Activated CD8-positive, alpha-beta T cell treated with anti-CD3 and anti-CD28 coated beads for 36 hours (primary cell): ENCODE measurements at regions not wholly inside any gene's neighbourhood (a gene's known extent, or its start where the extent isn't known, plus 50 kb on each side); places are given as distances from the start of the nearest gene placed in this dataset.
A peak's percentile ranks its signal among the peaks of the same experiment; 100 is the strongest.

Source experiments
- ATAC-seq: fragments of 200-7000 bp; cut with Tn5 transposase; one replicate; pipeline ENCODE4 v1.10.0; 2021; ENCODE audit warnings: mild to moderate bottlenecking, moderate library complexity
- CTCF ChIA-PET: fragments of 350-600 bp; sonication (Branson Sonifier 250); formaldehyde crosslinking; loops from one replicate; lab custom pipeline; 2021; ENCODE audit warnings: antibody characterized with exemption; lab: Charles Lee
- POLR2A ChIA-PET: fragments of 350-600 bp; sonication (Branson Sonifier 250); formaldehyde crosslinking; loops from one replicate; lab custom pipeline; 2021; ENCODE audit warnings: antibody characterized with exemption; lab: Charles Lee
- DNase-seq: peaks from one replicate; pipeline ENCODE4 v3.0.0-alpha.2; 2020
- H3K27ac Mint-ChIP-seq: one replicate; pipeline ENCODE4 v1.8.0; 2021; ENCODE audit warnings: mild to moderate bottlenecking, mixed read lengths
- H3K27me3 Mint-ChIP-seq: one replicate; pipeline ENCODE4 v1.8.0; 2021; ENCODE audit warnings: mixed read lengths
- H3K36me3 Mint-ChIP-seq: one replicate; pipeline ENCODE4 v1.8.0; 2021; ENCODE audit warnings: low read depth, mixed read lengths
- H3K4me1 Mint-ChIP-seq: one replicate; pipeline ENCODE4 v1.8.0; 2021; ENCODE audit warnings: low read depth, mixed read lengths
- H3K4me3 Mint-ChIP-seq: one replicate; pipeline ENCODE4 v1.8.0; 2021; ENCODE audit warnings: mild to moderate bottlenecking, moderate library complexity, mixed read lengths
- H3K9me3 Mint-ChIP-seq: one replicate; pipeline ENCODE4 v1.8.0; 2021; ENCODE audit warnings: mixed read lengths
- intact Hi-C: fragments of 100-400 bp; cut with micrococcal nuclease; formaldehyde crosslinking; loops from one replicate; pipeline ENCODE4 v1.10.0; 2022
- TF ChIP-seq, protein P1 (sequence below): fragments of 200-600 bp; IDR thresholded peaks from one replicate; pipeline ENCODE4 v1.8.0; 2022; ENCODE audit warnings: antibody characterized with exemption, mild to moderate bottlenecking

DNA sequence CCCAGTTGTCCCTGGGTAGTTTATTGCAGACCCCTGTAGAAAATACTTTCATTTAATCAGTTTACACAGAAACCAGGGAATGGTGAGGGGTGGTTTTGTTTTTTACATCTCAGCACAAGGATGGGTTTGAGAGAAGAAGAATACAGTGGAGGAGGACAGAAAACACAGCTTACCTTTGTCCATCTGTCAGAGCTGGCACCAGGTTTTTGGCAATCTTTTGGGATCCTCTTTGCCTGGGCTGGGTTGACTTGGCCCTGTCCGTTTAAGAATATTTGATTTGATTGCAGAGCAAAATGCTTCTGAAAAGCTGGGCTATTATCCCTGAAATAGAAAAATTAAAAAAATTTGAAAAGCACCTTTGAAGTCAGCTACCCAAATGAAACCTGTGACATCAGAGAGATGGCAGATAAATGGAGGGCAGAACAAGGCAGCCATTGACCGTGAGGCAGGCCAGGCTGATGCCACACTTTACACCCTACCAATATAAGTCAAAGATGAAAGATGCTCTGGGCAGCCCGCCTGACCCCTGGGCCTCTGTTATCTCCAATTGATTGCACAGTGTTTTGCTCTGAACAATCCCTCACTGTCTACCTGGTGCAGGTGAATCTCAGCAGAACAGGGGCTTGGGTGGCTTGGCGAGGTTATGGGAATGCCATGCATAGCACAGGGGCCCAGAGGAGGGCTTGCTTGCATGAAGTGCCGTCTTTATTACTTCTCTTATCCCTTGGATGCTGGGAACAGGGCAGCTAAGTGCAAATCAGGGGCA lies 218.8 kb downstream of the LMX1A start:
- no peak for ATAC-seq
- peaks cover 5% of the 10 kb centered on the region for H3K27me3 Mint-ChIP-seq
- no peaks in the 10 kb centered on the region for H3K36me3 Mint-ChIP-seq
- intact Hi-C loops = no loop called here
- no peak overlapping the region for H3K4me3 Mint-ChIP-seq
- ChIA-PET POLR2A (no interaction called here), CTCF (no interaction called here)
- no peak overlapping the region for H3K27ac Mint-ChIP-seq
- DNase-seq = no peak
- no peaks in the 10 kb centered on the region for H3K9me3 Mint-ChIP-seq
- TF ChIP-seq, protein P1, sequence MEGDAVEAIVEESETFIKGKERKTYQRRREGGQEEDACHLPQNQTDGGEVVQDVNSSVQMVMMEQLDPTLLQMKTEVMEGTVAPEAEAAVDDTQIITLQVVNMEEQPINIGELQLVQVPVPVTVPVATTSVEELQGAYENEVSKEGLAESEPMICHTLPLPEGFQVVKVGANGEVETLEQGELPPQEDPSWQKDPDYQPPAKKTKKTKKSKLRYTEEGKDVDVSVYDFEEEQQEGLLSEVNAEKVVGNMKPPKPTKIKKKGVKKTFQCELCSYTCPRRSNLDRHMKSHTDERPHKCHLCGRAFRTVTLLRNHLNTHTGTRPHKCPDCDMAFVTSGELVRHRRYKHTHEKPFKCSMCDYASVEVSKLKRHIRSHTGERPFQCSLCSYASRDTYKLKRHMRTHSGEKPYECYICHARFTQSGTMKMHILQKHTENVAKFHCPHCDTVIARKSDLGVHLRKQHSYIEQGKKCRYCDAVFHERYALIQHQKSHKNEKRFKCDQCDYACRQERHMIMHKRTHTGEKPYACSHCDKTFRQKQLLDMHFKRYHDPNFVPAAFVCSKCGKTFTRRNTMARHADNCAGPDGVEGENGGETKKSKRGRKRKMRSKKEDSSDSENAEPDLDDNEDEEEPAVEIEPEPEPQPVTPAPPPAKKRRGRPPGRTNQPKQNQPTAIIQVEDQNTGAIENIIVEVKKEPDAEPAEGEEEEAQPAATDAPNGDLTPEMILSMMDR = no peak
- no peaks in the 10 kb centered on the region for H3K4me1 Mint-ChIP-seq

DNA sequence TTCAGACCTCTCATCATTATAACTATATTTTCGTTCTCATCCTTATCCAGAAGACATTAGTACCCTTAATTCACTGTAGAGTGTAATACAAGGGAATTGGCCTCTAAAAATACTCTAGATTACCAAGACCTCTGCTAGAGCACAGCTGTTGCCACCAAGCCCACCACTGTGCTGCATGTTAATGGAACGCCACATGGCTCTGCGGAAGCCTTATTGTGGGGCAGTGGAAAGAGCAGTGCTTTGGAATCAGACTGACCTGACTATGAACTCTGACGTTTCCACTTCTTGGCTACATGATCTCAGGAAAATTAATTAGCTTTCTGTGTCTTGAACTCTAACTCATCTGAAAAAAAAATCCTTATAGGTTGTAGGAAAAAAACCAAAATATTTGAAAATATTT lies 222.1 kb downstream of the LMX1A start:
- ChIA-PET CTCF (interaction anchor here (0.9 to 1.4 kb wide), 3 partner anchors 11 to 234 kb away, joined by 3 to 4 read pairs (median 3); no protein-coding TSS in a partner anchor), POLR2A (no interaction called here)
- ATAC-seq = no peak
- Mint-ChIP-seq H3K4me1 (no peaks in the 10 kb centered on the region), H3K27ac (no peak overlapping the region), H3K4me3 (no peak overlapping the region), H3K27me3 (peaks cover 5% of the 10 kb centered on the region), H3K36me3 (no peaks in the 10 kb centered on the region), H3K9me3 (no peaks in the 10 kb centered on the region)
- intact Hi-C loops = no loop called here
- TF ChIP-seq, protein P1 = no peak
- no peak for DNase-seq

DNA sequence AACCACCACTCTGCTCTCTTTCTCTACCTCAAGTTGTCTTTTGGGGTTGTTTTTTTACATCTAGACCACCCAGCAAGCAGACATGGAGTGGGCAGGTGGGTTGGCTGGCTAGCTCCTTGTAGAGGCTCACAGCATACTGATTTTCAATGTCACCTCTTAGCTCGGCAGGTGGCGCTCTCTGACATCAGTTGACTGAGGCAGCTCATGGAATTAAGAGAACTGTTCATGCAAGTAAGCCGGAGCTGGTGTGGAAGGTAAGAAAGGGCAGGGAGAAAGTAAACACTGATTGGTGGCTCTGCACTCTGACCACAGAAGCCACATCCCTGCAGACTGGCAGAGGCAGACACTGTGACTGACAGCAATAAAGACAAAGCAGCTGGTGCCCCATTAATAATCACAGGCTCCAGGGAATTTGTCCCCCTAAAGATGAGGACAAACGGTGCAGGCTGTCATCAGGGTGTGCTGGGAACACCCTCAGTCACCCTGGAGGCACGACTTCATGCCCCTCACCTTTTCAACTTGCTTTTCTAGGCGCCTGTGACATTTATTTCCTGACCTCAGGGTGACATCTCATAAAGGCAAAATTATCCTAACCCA lies 226.8 kb downstream of the LMX1A start:
- TF ChIP-seq, protein P1 = peak; percentile 29
- H3K4me1 Mint-ChIP-seq = no peaks in the 10 kb centered on the region
- ATAC-seq (peak; percentile 55), DNase-seq (peak; percentile 68)
- no peaks in the 10 kb centered on the region for H3K9me3 Mint-ChIP-seq
- H3K27me3 Mint-ChIP-seq = peaks cover 6% of the 10 kb centered on the region
- no peak overlapping the region for H3K4me3 Mint-ChIP-seq
- intact Hi-C loops = no loop called here
- H3K36me3 Mint-ChIP-seq = no peaks in the 10 kb centered on the region
- CTCF ChIA-PET = interaction anchor here (1.1 to 2.9 kb wide), 9 partner anchors 10 to 237 kb away, joined by 3 to 11 read pairs (median 6); no protein-coding TSS in a partner anchor
- POLR2A ChIA-PET = no interaction called here
- no peak overlapping the region for H3K27ac Mint-ChIP-seq

DNA sequence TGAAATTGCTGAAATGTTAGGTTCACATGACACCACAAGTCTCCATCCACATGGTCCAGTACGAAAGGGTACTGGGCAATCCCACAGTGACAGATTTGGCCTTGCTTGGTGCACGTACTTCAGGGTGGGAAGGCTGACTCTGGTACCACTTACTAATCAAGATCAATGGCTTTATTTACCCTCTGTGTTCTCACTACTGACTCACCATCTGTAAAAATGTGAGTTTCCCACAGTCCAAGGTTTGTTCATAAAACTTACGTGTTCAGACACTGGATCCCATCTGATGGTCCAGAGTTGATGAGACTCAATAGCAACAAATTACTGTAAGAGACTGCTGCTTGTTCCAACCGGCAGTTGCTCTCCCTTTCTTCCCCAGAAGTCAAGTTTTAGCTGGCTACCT lies 231.7 kb downstream of the LMX1A start:
- POLR2A ChIA-PET = no interaction called here
- no peaks in the 10 kb centered on the region for H3K36me3 Mint-ChIP-seq
- H3K27ac Mint-ChIP-seq = no peak overlapping the region
- no peak overlapping the region for H3K4me3 Mint-ChIP-seq
- H3K9me3 Mint-ChIP-seq = no peaks in the 10 kb centered on the region
- ATAC-seq (no peak), DNase-seq (no peak)
- intact Hi-C loops = no loop called here
- TF ChIP-seq, protein P1 = no peak
- no peaks in the 10 kb centered on the region for H3K4me1 Mint-ChIP-seq
- CTCF ChIA-PET = no interaction called here
- H3K27me3 Mint-ChIP-seq = peaks cover 6% of the 10 kb centered on the region

DNA sequence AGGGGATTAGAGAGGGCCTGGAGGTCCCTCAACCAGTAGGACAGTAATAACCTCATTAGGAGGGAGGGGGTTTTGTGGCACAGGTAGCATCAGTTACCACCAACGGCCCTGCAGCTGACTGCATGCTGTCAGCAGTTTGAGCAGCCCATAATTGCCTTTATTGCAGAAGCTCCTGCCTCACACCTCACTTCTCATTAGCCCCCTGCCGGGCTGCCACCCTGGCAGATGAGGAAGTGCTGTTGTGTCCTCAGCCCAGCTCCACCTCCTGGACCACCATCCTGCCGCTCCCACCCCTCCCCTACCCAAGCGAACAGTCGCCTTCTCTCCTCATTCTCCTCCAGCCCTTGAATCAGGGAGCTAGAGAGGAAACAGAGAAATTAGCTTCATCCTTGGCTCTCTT lies 237.4 kb downstream of the LMX1A start:
- Mint-ChIP-seq H3K27ac (no peak overlapping the region), H3K27me3 (peaks cover 28% of the 10 kb centered on the region), H3K36me3 (no peaks in the 10 kb centered on the region), H3K4me1 (no peaks in the 10 kb centered on the region), H3K4me3 (no peak overlapping the region), H3K9me3 (no peaks in the 10 kb centered on the region)
- DNase-seq (no peak), ATAC-seq (no peak)
- ChIA-PET CTCF (interaction anchor here (1.2 to 1.4 kb wide), 2 partner anchors 9 to 11 kb away, joined by 3 to 7 read pairs; no protein-coding TSS in a partner anchor), POLR2A (no interaction called here)
- TF ChIP-seq, protein P1 = no peak
- intact Hi-C loops = no loop called here
